ENCODE measurements at regions not wholly inside any gene's neighbourhood (a gene's known extent, or its start where the extent isn't known, plus 50 kb on each side); places are given as distances from the start of the nearest gene placed in this dataset.

DNA sequence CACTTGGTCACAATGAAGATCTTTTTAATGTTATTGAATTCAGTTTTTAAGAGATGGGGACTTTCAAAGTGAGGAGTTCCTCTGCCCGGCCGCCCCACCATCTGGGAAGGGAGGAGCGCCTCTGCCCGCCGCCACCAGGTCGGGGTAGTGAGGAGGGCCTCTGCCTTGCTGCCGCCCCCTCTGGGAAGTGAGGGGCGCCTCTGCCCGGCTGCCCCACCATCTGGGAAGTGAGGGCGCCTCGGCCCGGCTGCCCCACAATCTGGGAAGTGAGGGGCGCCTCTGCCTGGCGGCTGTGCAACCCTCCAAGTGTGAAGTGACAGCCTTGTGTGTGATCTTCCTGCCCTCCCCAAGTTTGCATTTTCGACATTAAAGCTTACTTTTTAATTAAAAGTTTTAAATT, 899.3 kb downstream of the TRIB2 start (continued):
- TF ChIP-seq, protein P1, sequence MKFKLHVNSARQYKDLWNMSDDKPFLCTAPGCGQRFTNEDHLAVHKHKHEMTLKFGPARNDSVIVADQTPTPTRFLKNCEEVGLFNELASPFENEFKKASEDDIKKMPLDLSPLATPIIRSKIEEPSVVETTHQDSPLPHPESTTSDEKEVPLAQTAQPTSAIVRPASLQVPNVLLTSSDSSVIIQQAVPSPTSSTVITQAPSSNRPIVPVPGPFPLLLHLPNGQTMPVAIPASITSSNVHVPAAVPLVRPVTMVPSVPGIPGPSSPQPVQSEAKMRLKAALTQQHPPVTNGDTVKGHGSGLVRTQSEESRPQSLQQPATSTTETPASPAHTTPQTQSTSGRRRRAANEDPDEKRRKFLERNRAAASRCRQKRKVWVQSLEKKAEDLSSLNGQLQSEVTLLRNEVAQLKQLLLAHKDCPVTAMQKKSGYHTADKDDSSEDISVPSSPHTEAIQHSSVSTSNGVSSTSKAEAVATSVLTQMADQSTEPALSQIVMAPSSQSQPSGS (IDR thresholded peaks at IDR 0.05; ENCODE audit: low read length), result no peak
- TF ChIP-seq, protein P2, sequence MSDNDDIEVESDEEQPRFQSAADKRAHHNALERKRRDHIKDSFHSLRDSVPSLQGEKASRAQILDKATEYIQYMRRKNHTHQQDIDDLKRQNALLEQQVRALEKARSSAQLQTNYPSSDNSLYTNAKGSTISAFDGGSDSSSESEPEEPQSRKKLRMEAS (IDR thresholded peaks at IDR 0.05), result no peak
- TF ChIP-seq POU5F1 (IDR thresholded peaks at IDR 0.05; ENCODE audit: low read depth, low read length), result no peak
- TF ChIP-seq CHD2 (IDR thresholded peaks at IDR 0.05; ENCODE audit: low read length), result no peak
- TF ChIP-seq, protein P3, sequence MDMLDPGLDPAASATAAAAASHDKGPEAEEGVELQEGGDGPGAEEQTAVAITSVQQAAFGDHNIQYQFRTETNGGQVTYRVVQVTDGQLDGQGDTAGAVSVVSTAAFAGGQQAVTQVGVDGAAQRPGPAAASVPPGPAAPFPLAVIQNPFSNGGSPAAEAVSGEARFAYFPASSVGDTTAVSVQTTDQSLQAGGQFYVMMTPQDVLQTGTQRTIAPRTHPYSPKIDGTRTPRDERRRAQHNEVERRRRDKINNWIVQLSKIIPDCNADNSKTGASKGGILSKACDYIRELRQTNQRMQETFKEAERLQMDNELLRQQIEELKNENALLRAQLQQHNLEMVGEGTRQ (IDR thresholded peaks at IDR 0.05; ENCODE audit: low read length), result no peak
- no peak for TF ChIP-seq SRF (IDR thresholded peaks at IDR 0.05; ENCODE audit: low read depth, low read length)
- no peak for TF ChIP-seq MAFK (IDR thresholded peaks at IDR 0.05; ENCODE audit: low read depth, low read length)
- no peak for TF ChIP-seq SUZ12 (IDR thresholded peaks at IDR 0.05; ENCODE audit: low read length)
- TF ChIP-seq CEBPB (IDR thresholded peaks at IDR 0.05; ENCODE audit: low read depth, low read length), result no peak
- TF ChIP-seq POLR2AphosphoS5 (IDR thresholded peaks at IDR 0.05; ENCODE audit: low read depth, low read length), result no peak
- no peak for TF ChIP-seq SIN3A (conservative IDR thresholded peaks at IDR 0.05 in 1 of 2, IDR thresholded peaks at IDR 0.05 in 1 of 2; ENCODE audit: low read depth in 1 of 2, low read length in 2 of 2)
- TF ChIP-seq BACH1 (IDR thresholded peaks at IDR 0.05; ENCODE audit: low read length), result no peak
- TF ChIP-seq POLR2A (IDR thresholded peaks at IDR 0.05; ENCODE audit: control extremely low read depth in 1 of 2, low read depth in 2 of 2, low read length in 2 of 2), result no peak
- TF ChIP-seq CTBP2 (IDR thresholded peaks at IDR 0.05; ENCODE audit: borderline replicate concordance, insufficient read depth, insufficient read length, low read length), result no peak
- no peak for TF ChIP-seq KDM4A (IDR thresholded peaks at IDR 0.05; ENCODE audit: low read depth, low read length, severe bottlenecking)
- no peak for TF ChIP-seq RAD21 (IDR thresholded peaks at IDR 0.05 in 1 of 2, conservative IDR thresholded peaks at IDR 0.05 in 1 of 2; ENCODE audit: low read depth in 2 of 2, low read length in 2 of 2)
- no peak for TF ChIP-seq ASH2L (IDR thresholded peaks at IDR 0.05; ENCODE audit: low read length)
- no peak for TF ChIP-seq TAF7 (optimal IDR thresholded peaks at IDR 0.05; ENCODE audit: borderline replicate concordance, low read depth, low read length)

Data from H1 (cell line).